Left ventricle myocardium inferior (tissue), 1 donor: ENCODE measurements at regions not wholly inside any gene's neighbourhood (a gene's known extent, or its start where the extent isn't known, plus 50 kb on each side); places are given as distances from the start of the nearest gene placed in this dataset.

Source experiments
- DNase-seq: peaks from one replicate; pipeline ENCODE4 v3.0.0-alpha.2; 2020
- H3K27ac ChIP-seq: fragments of 200-600 bp; replicated peaks from 2 replicates; pipeline ENCODE4 v1.8.0; 2021
- H3K27me3 ChIP-seq: fragments of 200-600 bp; 2 replicates; pipeline ENCODE4 v1.8.0; 2021; ENCODE audit warnings: low read depth
- H3K36me3 ChIP-seq: fragments of 200-600 bp; 2 replicates; pipeline ENCODE4 v1.8.0; 2021
- H3K4me1 ChIP-seq: fragments of 200-600 bp; 2 replicates; pipeline ENCODE4 v1.8.0; 2021
- H3K4me3 ChIP-seq: fragments of 200-600 bp; 2 replicates; pipeline ENCODE4 v1.8.0; 2021; ENCODE audit warnings: mild to moderate bottlenecking, moderate library complexity
- H3K9me3 ChIP-seq: fragments of 200-600 bp; replicated peaks from 2 replicates; pipeline ENCODE4 v1.8.0; 2021
- CTCF ChIP-seq: fragments of 200-600 bp; IDR thresholded peaks from 2 replicates; pipeline ENCODE4 v1.8.0; 2021; ENCODE audit warnings: antibody characterized with exemption, mild to moderate bottlenecking, borderline replicate concordance
- intact Hi-C: fragments of 100-400 bp; cut with micrococcal nuclease; formaldehyde crosslinking; loops from one replicate; pipeline ENCODE4 v1.11.0; 2022
- donor health status: DM: no; HTN: yes; CAD: no; lungs with severe emphysema.

GRCh38 chr13:72342364-72342763, 385.1 kb downstream of the MZT1 start:
- intact Hi-C loops, result no loop called here
- Histone ChIP-seq H3K4me3 (no peak overlapping the region), H3K4me1 (no peaks in the 10 kb centered on the region), H3K36me3 (no peaks in the 10 kb centered on the region), H3K9me3 (peaks cover 28% of the 10 kb centered on the region), H3K27ac (no peak overlapping the region), H3K27me3 (no peaks in the 10 kb centered on the region)
- no peak for TF ChIP-seq CTCF
- DNase-seq, result no peak

- no peaks in the 10 kb centered on the region for H3K27me3 ChIP-seq
- H3K27ac ChIP-seq, result no peak overlapping the region
- no peaks in the 10 kb centered on the region for H3K4me1 ChIP-seq
- H3K9me3 ChIP-seq, result peaks cover 28% of the 10 kb centered on the region
- DNase-seq, result no peak
- no peak for TF ChIP-seq CTCF
- intact Hi-C loops, result no loop called here
- H3K36me3 ChIP-seq, result no peaks in the 10 kb centered on the region
- no peak overlapping the region for H3K4me3 ChIP-seq
Measured at GRCh38 chr13:72341904-72342303, 385.5 kb downstream of the MZT1 start.

- no peak overlapping the region for H3K27ac ChIP-seq
- intact Hi-C loops, result no loop called here
- no peaks in the 10 kb centered on the region for H3K36me3 ChIP-seq
- no peak for TF ChIP-seq CTCF
- H3K27me3 ChIP-seq, result no peaks in the 10 kb centered on the region
- H3K4me1 ChIP-seq, result no peaks in the 10 kb centered on the region
- no peak for DNase-seq
- no peaks in the 10 kb centered on the region for H3K9me3 ChIP-seq
- no peak overlapping the region for H3K4me3 ChIP-seq
Measured at GRCh38 chr13:72317346-72318109, 409.9 kb downstream of the MZT1 start.

GRCh38 chr13:72316716-72317115, 410.7 kb downstream of the MZT1 start:
- DNase-seq, result no peak
- Histone ChIP-seq H3K4me3 (no peak overlapping the region), H3K27me3 (no peaks in the 10 kb centered on the region), H3K27ac (no peak overlapping the region), H3K4me1 (no peaks in the 10 kb centered on the region), H3K36me3 (no peaks in the 10 kb centered on the region), H3K9me3 (no peaks in the 10 kb centered on the region)
- intact Hi-C loops, result no loop called here
- TF ChIP-seq CTCF, result no peak

GRCh38 chr13:72315312-72315711, 412.1 kb downstream of the MZT1 start:
- no peaks in the 10 kb centered on the region for H3K4me1 ChIP-seq
- intact Hi-C loops, result no loop called here
- no peak for TF ChIP-seq CTCF
- H3K9me3 ChIP-seq, result no peaks in the 10 kb centered on the region
- H3K36me3 ChIP-seq, result no peaks in the 10 kb centered on the region
- no peak for DNase-seq
- H3K27me3 ChIP-seq, result no peaks in the 10 kb centered on the region
- no peak overlapping the region for H3K27ac ChIP-seq
- no peak overlapping the region for H3K4me3 ChIP-seq
